OCI-LY1 (cell line): ENCODE measurements at regions not wholly inside any gene's neighbourhood (a gene's known extent, or its start where the extent isn't known, plus 50 kb on each side); places are given as distances from the start of the nearest gene placed in this dataset.

ENCODE experiments used
- H2AFZ ChIP-seq: fragments of 200-600 bp; sonication (generic), shearing (Covaris generic); 2 replicates; pipeline ENCODE4 v1.6.0; 2014; ENCODE audit warnings: antibody characterized with exemption, mild to moderate bottlenecking, low read length
- H3F3A ChIP-seq: fragments of 200-600 bp; sonication (generic), shearing (Covaris generic); 2 replicates; pipeline ENCODE4 v1.6.0; 2014; ENCODE audit warnings: mild to moderate bottlenecking, antibody characterized with exemption, low read length, moderate library complexity; ENCODE audit not compliant: insufficient read depth
- H3K27ac ChIP-seq: fragments of 200-600 bp; sonication (generic); 2 replicates; pipeline ENCODE4 v1.5.1; 2014; ENCODE audit warnings: low read length, mixed run types, mild to moderate bottlenecking, low read depth; ENCODE audit not compliant: poor library complexity, severe bottlenecking
- H3K27me3 ChIP-seq: fragments of 200-600 bp; sonication (generic); 2 replicates; pipeline ENCODE4 v1.6.0; 2014; ENCODE audit warnings: antibody characterized with exemption, mild to moderate bottlenecking, low read length, moderate library complexity; ENCODE audit not compliant: insufficient read depth
- H3K36me3 ChIP-seq: fragments of 200-600 bp; sonication (generic); 2 replicates; pipeline ENCODE4 v1.6.1; 2014; ENCODE audit warnings: mild to moderate bottlenecking, antibody characterized with exemption, low read length, moderate library complexity, mixed read lengths; ENCODE audit not compliant: insufficient read depth
- H3K4me1 ChIP-seq: fragments of 200-600 bp; sonication (generic); 2 replicates; pipeline ENCODE4 v1.5.1; 2014; ENCODE audit warnings: mild to moderate bottlenecking, low read length, moderate library complexity; ENCODE audit not compliant: insufficient read depth, severe bottlenecking
- H3K4me2 ChIP-seq: fragments of 200-600 bp; sonication (generic), shearing (Covaris generic); 2 replicates; pipeline ENCODE4 v1.6.1; 2014; ENCODE audit warnings: low read length
- H3K4me3 ChIP-seq: fragments of 200-600 bp; sonication (generic); 2 replicates; pipeline ENCODE4 v1.5.1; 2014; ENCODE audit warnings: low read length, low read depth, mild to moderate bottlenecking, mixed read lengths; ENCODE audit not compliant: poor library complexity, severe bottlenecking
- H3K79me2 ChIP-seq: fragments of 200-600 bp; shearing (Covaris generic); 2 replicates; pipeline ENCODE4 v1.6.1; 2016; ENCODE audit warnings: mixed run types, low read length, mixed read lengths; ENCODE audit not compliant: insufficient read depth
- H3K9ac ChIP-seq: fragments of 200-600 bp; sonication (generic), shearing (Covaris generic); 2 replicates; pipeline ENCODE4 v1.6.1; 2014; ENCODE audit warnings: mild to moderate bottlenecking, low read length, mixed read lengths
- H3K9me2 ChIP-seq: fragments of 200-600 bp; sonication (generic), shearing (Covaris generic); 2 replicates; pipeline ENCODE4 v1.6.1; 2014; ENCODE audit warnings: low read depth, mild to moderate bottlenecking, low read length, mixed read lengths
- H3K9me3 ChIP-seq: fragments of 200-600 bp; shearing (Covaris generic); 2 replicates; pipeline ENCODE4 v1.6.1; 2014; ENCODE audit warnings: low read length, mixed read lengths
- H4K20me1 ChIP-seq: fragments of 200-600 bp; sonication (generic), shearing (Covaris generic); 2 replicates; pipeline ENCODE4 v1.6.0; 2016; ENCODE audit warnings: mild to moderate bottlenecking, low read length; ENCODE audit not compliant: insufficient read depth
- EZH2 ChIP-seq: fragments of 200-600 bp; sonication (generic), shearing (Covaris generic); IDR thresholded peaks from 2 replicates; pipeline ENCODE4 v1.8.0; 2017; ENCODE audit warnings: borderline replicate concordance, mixed run types, mild to moderate bottlenecking, antibody characterized with exemption, low read length, moderate library complexity, mixed read lengths
- TF ChIP-seq, protein P1 (sequence below): fragments of 200-600 bp; sonication (generic), shearing (Covaris generic); IDR thresholded peaks from 2 replicates; pipeline ENCODE4 v1.5.1; 2017; ENCODE audit warnings: mild to moderate bottlenecking, antibody characterized with exemption, low read length, moderate library complexity, mixed read lengths

DNA sequence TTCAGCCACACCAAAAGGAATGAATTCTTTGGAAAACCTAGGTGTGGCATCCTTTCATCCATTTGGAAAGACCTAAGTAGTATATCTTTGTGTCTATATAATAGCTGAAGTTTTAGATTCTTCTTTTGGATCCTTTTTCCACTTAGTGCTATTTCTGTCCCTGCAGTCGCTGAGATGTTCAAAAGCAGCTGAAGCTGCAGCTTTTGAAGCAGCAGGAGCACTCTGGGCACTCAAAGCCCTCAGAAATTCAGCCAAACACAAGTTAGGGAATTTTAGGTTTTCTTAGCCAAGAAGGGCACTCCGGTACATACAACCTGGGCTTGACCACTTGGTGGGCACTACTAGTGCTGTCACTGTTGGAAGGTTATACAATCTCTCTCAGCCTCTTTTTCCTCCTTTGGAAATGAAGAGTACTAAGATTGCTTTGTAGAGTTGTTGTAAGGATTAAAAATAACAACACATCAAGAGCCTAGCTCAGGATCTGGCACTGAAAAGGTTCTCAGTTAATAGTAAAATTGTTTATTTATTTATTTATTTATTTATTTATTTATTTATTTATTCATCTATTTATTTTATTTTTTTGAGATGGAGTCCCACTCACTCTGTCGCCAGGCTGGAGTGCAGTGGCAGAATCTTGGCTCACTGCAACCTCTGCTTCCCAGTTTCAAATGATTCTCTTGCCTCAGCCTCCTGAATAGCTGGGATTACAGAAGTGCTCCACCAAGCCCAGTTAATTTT is 71.9 kb upstream of the SLC22A16 start:
- Histone ChIP-seq H3K9ac (no peak overlapping the region), H3F3A (no peaks in the 10 kb centered on the region), H3K27ac (no peak overlapping the region), H3K4me2 (no peak overlapping the region), H3K79me2 (no peaks in the 10 kb centered on the region), H4K20me1 (no peaks in the 10 kb centered on the region), H3K4me1 (no peaks in the 10 kb centered on the region), H3K9me3 (no peaks in the 10 kb centered on the region), H3K9me2 (no peaks in the 10 kb centered on the region), H3K36me3 (no peaks in the 10 kb centered on the region), H3K4me3 (no peak overlapping the region), H2AFZ (no peak overlapping the region), H3K27me3 (peaks cover 3% of the 10 kb centered on the region; the same call in 1 of the 2 replicates)
- TF ChIP-seq EZH2: no peak
- TF ChIP-seq, protein P1, sequence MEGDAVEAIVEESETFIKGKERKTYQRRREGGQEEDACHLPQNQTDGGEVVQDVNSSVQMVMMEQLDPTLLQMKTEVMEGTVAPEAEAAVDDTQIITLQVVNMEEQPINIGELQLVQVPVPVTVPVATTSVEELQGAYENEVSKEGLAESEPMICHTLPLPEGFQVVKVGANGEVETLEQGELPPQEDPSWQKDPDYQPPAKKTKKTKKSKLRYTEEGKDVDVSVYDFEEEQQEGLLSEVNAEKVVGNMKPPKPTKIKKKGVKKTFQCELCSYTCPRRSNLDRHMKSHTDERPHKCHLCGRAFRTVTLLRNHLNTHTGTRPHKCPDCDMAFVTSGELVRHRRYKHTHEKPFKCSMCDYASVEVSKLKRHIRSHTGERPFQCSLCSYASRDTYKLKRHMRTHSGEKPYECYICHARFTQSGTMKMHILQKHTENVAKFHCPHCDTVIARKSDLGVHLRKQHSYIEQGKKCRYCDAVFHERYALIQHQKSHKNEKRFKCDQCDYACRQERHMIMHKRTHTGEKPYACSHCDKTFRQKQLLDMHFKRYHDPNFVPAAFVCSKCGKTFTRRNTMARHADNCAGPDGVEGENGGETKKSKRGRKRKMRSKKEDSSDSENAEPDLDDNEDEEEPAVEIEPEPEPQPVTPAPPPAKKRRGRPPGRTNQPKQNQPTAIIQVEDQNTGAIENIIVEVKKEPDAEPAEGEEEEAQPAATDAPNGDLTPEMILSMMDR: no peak

DNA sequence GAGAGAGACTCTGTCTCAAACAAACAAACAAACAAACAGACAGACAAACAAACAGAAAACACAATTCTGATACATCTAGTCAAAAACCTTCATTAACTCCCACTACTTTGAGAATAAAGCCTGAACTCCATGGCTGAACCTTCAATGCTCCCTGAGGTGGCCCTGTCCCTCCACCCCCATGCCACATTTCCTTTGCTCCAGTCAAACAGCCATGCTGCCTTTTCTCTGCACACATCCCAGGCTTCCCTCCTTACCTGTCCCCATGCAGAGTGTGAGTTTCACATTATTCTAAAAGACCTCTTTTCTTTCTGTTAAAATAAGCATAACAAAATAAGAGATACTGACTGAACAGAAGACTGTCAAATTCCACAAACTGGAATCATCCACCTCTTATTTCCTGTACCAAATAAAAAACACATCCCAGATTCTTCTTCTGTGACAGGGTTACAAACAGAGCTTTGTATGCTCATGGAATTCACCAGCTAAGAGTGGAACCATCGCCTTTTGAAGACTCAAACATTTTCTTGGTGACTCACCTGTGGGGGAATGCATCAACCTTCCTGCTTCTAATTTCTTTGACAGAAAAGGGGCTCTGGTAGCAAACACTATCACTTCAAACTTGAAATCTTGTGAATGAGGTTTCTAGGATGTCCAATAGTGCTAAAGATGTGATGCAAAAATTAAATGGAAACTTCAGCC is 71.0 kb upstream of the SLC22A16 start:
- no peaks in the 10 kb centered on the region for H4K20me1 ChIP-seq
- no peak overlapping the region for H3K4me2 ChIP-seq
- no peaks in the 10 kb centered on the region for H3F3A ChIP-seq
- no peaks in the 10 kb centered on the region for H3K79me2 ChIP-seq
- no peaks in the 10 kb centered on the region for H3K9me3 ChIP-seq
- no peak overlapping the region for H2AFZ ChIP-seq
- H3K4me1 ChIP-seq: no peaks in the 10 kb centered on the region
- no peaks in the 10 kb centered on the region for H3K36me3 ChIP-seq
- H3K27me3 ChIP-seq: peaks cover 3% of the 10 kb centered on the region; the same call in 1 of the 2 replicates
- no peak for TF ChIP-seq EZH2
- TF ChIP-seq, protein P1: no peak
- no peak overlapping the region for H3K4me3 ChIP-seq
- H3K9ac ChIP-seq: no peak overlapping the region
- H3K27ac ChIP-seq: no peak overlapping the region
- H3K9me2 ChIP-seq: no peaks in the 10 kb centered on the region

DNA sequence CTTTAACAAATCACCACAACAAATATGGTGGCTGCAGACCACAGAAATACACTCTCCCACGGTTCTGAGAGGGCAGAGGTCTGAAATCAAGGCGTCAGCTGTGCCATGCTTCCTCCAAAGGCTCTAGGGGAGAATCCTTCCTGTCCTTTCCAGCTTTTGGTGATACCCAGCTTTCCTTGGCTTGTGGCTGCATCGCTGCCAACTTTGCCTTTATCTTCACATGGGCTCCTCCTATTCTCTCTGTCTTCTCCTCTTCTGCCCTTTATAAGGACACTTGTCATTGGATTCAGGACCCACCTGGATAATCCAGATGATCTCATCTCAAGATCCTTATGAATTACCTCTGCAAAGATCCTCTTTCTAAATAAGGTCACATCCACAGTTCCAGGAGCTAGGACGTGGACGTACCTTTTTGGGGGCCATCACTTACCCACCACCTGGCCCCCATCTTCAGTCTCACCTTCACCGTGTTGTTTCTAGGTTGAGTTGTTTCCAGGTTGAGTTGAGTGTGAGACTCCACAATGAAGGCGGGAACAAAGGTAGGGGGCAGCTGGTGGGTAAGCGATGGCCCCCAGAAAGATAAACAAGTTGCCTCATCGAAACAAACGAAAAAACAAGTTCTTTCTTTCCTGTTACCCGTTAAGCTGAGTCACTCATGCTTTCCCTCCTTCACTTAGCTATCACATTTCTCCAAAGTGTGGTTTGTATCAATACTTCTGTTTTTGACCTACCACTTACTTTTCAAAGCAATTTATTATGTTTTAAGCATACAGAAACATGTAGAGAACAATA is 68.9 kb upstream of the SLC22A16 start:
- TF ChIP-seq EZH2: no peak
- TF ChIP-seq, protein P1: no peak
- H3K36me3 ChIP-seq: no peaks in the 10 kb centered on the region
- no peak overlapping the region for H3K4me2 ChIP-seq
- H3F3A ChIP-seq: no peaks in the 10 kb centered on the region
- no peaks in the 10 kb centered on the region for H3K4me1 ChIP-seq
- H3K4me3 ChIP-seq: no peak overlapping the region
- no peaks in the 10 kb centered on the region for H4K20me1 ChIP-seq
- H3K9me2 ChIP-seq: no peaks in the 10 kb centered on the region
- no peaks in the 10 kb centered on the region for H3K9me3 ChIP-seq
- no peaks in the 10 kb centered on the region; the same call in none of the 2 replicates for H3K27me3 ChIP-seq
- H3K27ac ChIP-seq: no peak overlapping the region
- no peak overlapping the region for H3K9ac ChIP-seq
- H2AFZ ChIP-seq: no peak overlapping the region
- no peaks in the 10 kb centered on the region for H3K79me2 ChIP-seq
